ENCODE measurements at regions not wholly inside any gene's neighbourhood (a gene's known extent, or its start where the extent isn't known, plus 50 kb on each side); places are given as distances from the start of the nearest gene placed in this dataset.

- TF ChIP-seq POLR2AphosphoS5 (IDR thresholded peaks at IDR 0.05; ENCODE audit: low read depth) (no peak), CTCF (conservative IDR thresholded peaks at IDR 0.05; ENCODE audit: low read depth in 2 of 2) (no peak), EZH2phosphoT487 (IDR thresholded peaks at IDR 0.05; ENCODE audit: unreplicated experiment) (no peak), REST (IDR thresholded peaks at IDR 0.05; ENCODE audit: unreplicated experiment) (no peak), CREB1 (CRISPR knock-in tag; IDR thresholded peaks at IDR 0.05; ENCODE audit: low read depth) (no peak), EZH2 (IDR thresholded peaks at IDR 0.05; ENCODE audit: low read depth, unreplicated experiment) (no peak), ETS1 (IDR thresholded peaks at IDR 0.05) (no peak), ZNF114 (CRISPR knock-in tag; IDR thresholded peaks at IDR 0.05) (no peak), STAT1 (IDR thresholded peaks at IDR 0.05; ENCODE audit: unreplicated experiment) (no peak)
Measured at GRCh38 chr4:17013382-17014006, 115.0 kb upstream of the LDB2 start.

Data from GM23338 (cell line).